ENCODE measurements at regions not wholly inside any gene's neighbourhood (a gene's known extent, or its start where the extent isn't known, plus 50 kb on each side); places are given as distances from the start of the nearest gene placed in this dataset.

- TF ChIP-seq CTCF (IDR thresholded peaks at IDR 0.05) = no peak
- no peak for TF ChIP-seq POLR2A (IDR thresholded peaks at IDR 0.05)
These were observed 332.9 kb upstream of the PPP2R3A start for GRCh38 chr3:135632556-135633065.
